ENCODE measurements at regions not wholly inside any gene's neighbourhood (a gene's known extent, or its start where the extent isn't known, plus 50 kb on each side); places are given as distances from the start of the nearest gene placed in this dataset.
A peak's percentile ranks its signal among the peaks of the same experiment; 100 is the strongest.

DNA sequence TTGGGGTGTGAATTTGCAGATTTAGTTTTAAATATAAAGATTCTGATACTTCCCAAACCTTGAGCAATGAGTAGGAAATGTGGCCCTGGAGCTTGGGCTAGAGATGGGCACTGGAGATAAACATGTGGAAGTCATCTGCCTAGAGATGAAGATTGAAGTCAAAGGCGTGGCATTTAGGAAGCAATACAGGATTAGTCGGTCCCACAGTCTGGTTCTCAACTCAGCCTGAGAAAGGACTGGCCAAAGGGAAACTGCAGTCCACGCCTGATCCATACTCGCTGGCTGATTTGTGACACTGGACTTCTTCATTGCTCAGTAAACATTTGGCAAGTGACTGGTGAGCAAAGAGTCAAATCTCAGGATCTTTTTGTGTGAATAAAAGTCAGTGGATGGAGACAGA is 268.2 kb upstream of the ATP2B1 start:
- 91 to 94% methylated on average over 4 of the region's 4 CpGs for WGBS, 2 donors
- Histone ChIP-seq H3K9me3 (ENCODE audit: control insufficient read depth, low read length) (no peaks in the 10 kb centered on the region), H3K27ac (ENCODE audit: low read depth in 1 of 2, low read length in 2 of 2) (no peak overlapping the region), H3K4me3 (ENCODE audit: low read length in 2 of 2) (no peak overlapping the region), H3K27me3 (ENCODE audit: control insufficient read depth in 1 of 2, insufficient read depth in 2 of 2, low read length in 1 of 2) (no peaks in the 10 kb centered on the region), H3K36me3 (ENCODE audit: control insufficient read depth in 1 of 2, insufficient read depth in 2 of 2, low read length in 1 of 2) (no peaks in the 10 kb centered on the region), H3K4me1 (ENCODE audit: control insufficient read depth in 1 of 2, insufficient read depth in 2 of 2, low read length in 2 of 2) (no peaks in the 10 kb centered on the region)
- intact Hi-C loops (cut with DNase I), result no loop called here
- DNase-seq, result no peak
- ATAC-seq (ENCODE audit: low FRiP score), result no peak

- no peaks in the 10 kb centered on the region for H3K4me1 ChIP-seq (ENCODE audit: control insufficient read depth in 1 of 2, insufficient read depth in 2 of 2, low read length in 2 of 2)
- H3K27me3 ChIP-seq (ENCODE audit: control insufficient read depth in 1 of 2, insufficient read depth in 2 of 2, low read length in 1 of 2), result no peaks in the 10 kb centered on the region
- intact Hi-C loops (cut with DNase I), result no loop called here
- ATAC-seq (ENCODE audit: low FRiP score), result no peak
- H3K27ac ChIP-seq (ENCODE audit: low read depth in 1 of 2, low read length in 2 of 2), result no peak overlapping the region
- 97% methylated on average over 4 of the region's 4 CpGs for WGBS, 2 donors
- no peak for DNase-seq
- no peaks in the 10 kb centered on the region for H3K9me3 ChIP-seq (ENCODE audit: control insufficient read depth, low read length)
- H3K36me3 ChIP-seq (ENCODE audit: control insufficient read depth in 1 of 2, insufficient read depth in 2 of 2, low read length in 1 of 2), result no peaks in the 10 kb centered on the region
- H3K4me3 ChIP-seq (ENCODE audit: low read length in 2 of 2), result no peak overlapping the region
Observed at GRCh38 chr12:89975574-89975973, 266.9 kb upstream of the ATP2B1 start.

DNA sequence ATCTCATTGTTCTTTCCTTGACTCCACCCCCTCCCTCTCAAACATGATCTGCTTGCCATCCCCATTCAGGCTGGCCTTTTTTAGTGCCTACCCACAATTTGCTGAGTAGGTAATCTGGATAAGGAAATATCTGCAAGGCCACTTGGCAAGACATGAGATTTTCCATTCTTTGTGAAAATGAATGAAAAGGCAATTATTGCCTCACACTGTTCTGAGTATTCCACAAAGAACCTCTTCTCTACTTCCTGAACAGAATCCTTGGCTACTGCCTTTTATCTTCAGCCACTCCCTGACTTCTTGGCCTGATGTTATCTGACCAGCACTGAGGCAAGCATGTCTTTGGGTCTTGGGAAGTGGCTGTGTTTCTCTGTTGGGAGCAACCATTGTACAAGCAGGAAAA is 263.2 kb upstream of the ATP2B1 start:
- H3K9me3 ChIP-seq (ENCODE audit: control insufficient read depth, low read length), result no peaks in the 10 kb centered on the region
- H3K4me1 ChIP-seq (ENCODE audit: control insufficient read depth in 1 of 2, insufficient read depth in 2 of 2, low read length in 2 of 2), result no peaks in the 10 kb centered on the region
- H3K36me3 ChIP-seq (ENCODE audit: control insufficient read depth in 1 of 2, insufficient read depth in 2 of 2, low read length in 1 of 2), result no peaks in the 10 kb centered on the region
- H3K4me3 ChIP-seq (ENCODE audit: low read length in 2 of 2), result no peak overlapping the region
- ATAC-seq (ENCODE audit: low FRiP score) (peak; percentile 67), DNase-seq (no peak)
- no peak overlapping the region for H3K27ac ChIP-seq (ENCODE audit: low read depth in 1 of 2, low read length in 2 of 2)
- H3K27me3 ChIP-seq (ENCODE audit: control insufficient read depth in 1 of 2, insufficient read depth in 2 of 2, low read length in 1 of 2), result no peaks in the 10 kb centered on the region
- intact Hi-C loops (cut with DNase I), result no loop called here

- H3K4me1 ChIP-seq (ENCODE audit: control insufficient read depth in 1 of 2, insufficient read depth in 2 of 2, low read length in 2 of 2), result no peaks in the 10 kb centered on the region
- no peak overlapping the region for H3K27ac ChIP-seq (ENCODE audit: low read depth in 1 of 2, low read length in 2 of 2)
- H3K4me3 ChIP-seq (ENCODE audit: low read length in 2 of 2), result no peak overlapping the region
- no peaks in the 10 kb centered on the region for H3K27me3 ChIP-seq (ENCODE audit: control insufficient read depth in 1 of 2, insufficient read depth in 2 of 2, low read length in 1 of 2)
- ATAC-seq (ENCODE audit: low FRiP score) (no peak), DNase-seq (no peak)
- WGBS, 2 donors, result 95 to 96% methylated on average over 1 of the region's 1 CpG
- no peaks in the 10 kb centered on the region for H3K9me3 ChIP-seq (ENCODE audit: control insufficient read depth, low read length)
- intact Hi-C loops (cut with DNase I), result no loop called here
- no peaks in the 10 kb centered on the region for H3K36me3 ChIP-seq (ENCODE audit: control insufficient read depth in 1 of 2, insufficient read depth in 2 of 2, low read length in 1 of 2)
Observed at GRCh38 chr12:89970722-89971121, 262.1 kb upstream of the ATP2B1 start.

- no peak for DNase-seq
- Histone ChIP-seq H3K4me3 (ENCODE audit: low read length in 2 of 2) (no peak overlapping the region), H3K9me3 (ENCODE audit: control insufficient read depth, low read length) (no peaks in the 10 kb centered on the region), H3K27ac (ENCODE audit: low read depth in 1 of 2, low read length in 2 of 2) (no peak overlapping the region), H3K27me3 (ENCODE audit: control insufficient read depth in 1 of 2, insufficient read depth in 2 of 2, low read length in 1 of 2) (no peaks in the 10 kb centered on the region), H3K4me1 (ENCODE audit: control insufficient read depth in 1 of 2, insufficient read depth in 2 of 2, low read length in 2 of 2) (no peaks in the 10 kb centered on the region), H3K36me3 (ENCODE audit: control insufficient read depth in 1 of 2, insufficient read depth in 2 of 2, low read length in 1 of 2) (no peaks in the 10 kb centered on the region)
- intact Hi-C loops (cut with DNase I), result no loop called here
- ATAC-seq (ENCODE audit: low FRiP score), result no peak
- 74 to 81% methylated on average over 4 of the region's 4 CpGs for WGBS, 2 donors
Observed at GRCh38 chr12:89969093-89969492, 260.5 kb upstream of the ATP2B1 start.

- H3K27ac ChIP-seq (ENCODE audit: low read depth in 1 of 2, low read length in 2 of 2), result no peak overlapping the region
- ATAC-seq (ENCODE audit: low FRiP score) (no peak), DNase-seq (no peak)
- no peaks in the 10 kb centered on the region for H3K4me1 ChIP-seq (ENCODE audit: control insufficient read depth in 1 of 2, insufficient read depth in 2 of 2, low read length in 2 of 2)
- intact Hi-C loops (cut with DNase I), result no loop called here
- WGBS, 2 donors, result 90 to 93% methylated on average over 6 of the region's 6 CpGs
- no peak overlapping the region for H3K4me3 ChIP-seq (ENCODE audit: low read length in 2 of 2)
- no peaks in the 10 kb centered on the region for H3K9me3 ChIP-seq (ENCODE audit: control insufficient read depth, low read length)
- no peaks in the 10 kb centered on the region for H3K36me3 ChIP-seq (ENCODE audit: control insufficient read depth in 1 of 2, insufficient read depth in 2 of 2, low read length in 1 of 2)
- H3K27me3 ChIP-seq (ENCODE audit: control insufficient read depth in 1 of 2, insufficient read depth in 2 of 2, low read length in 1 of 2), result no peaks in the 10 kb centered on the region
Observed at GRCh38 chr12:89968151-89968700, 259.6 kb upstream of the ATP2B1 start.

GRCh38 chr12:89966495-89967240 is 258.0 kb upstream of the ATP2B1 start:
- WGBS, 2 donors, result 85 to 86% methylated on average over 4 of the region's 4 CpGs
- Histone ChIP-seq H3K4me1 (ENCODE audit: control insufficient read depth in 1 of 2, insufficient read depth in 2 of 2, low read length in 2 of 2) (no peaks in the 10 kb centered on the region), H3K27ac (ENCODE audit: low read depth in 1 of 2, low read length in 2 of 2) (no peak overlapping the region), H3K36me3 (ENCODE audit: control insufficient read depth in 1 of 2, insufficient read depth in 2 of 2, low read length in 1 of 2) (no peaks in the 10 kb centered on the region), H3K4me3 (ENCODE audit: low read length in 2 of 2) (no peak overlapping the region), H3K27me3 (ENCODE audit: control insufficient read depth in 1 of 2, insufficient read depth in 2 of 2, low read length in 1 of 2) (no peaks in the 10 kb centered on the region), H3K9me3 (ENCODE audit: control insufficient read depth, low read length) (no peaks in the 10 kb centered on the region)
- DNase-seq, result no peak
- intact Hi-C loops (cut with DNase I), result no loop called here
- no peak for ATAC-seq (ENCODE audit: low FRiP score)

DNA sequence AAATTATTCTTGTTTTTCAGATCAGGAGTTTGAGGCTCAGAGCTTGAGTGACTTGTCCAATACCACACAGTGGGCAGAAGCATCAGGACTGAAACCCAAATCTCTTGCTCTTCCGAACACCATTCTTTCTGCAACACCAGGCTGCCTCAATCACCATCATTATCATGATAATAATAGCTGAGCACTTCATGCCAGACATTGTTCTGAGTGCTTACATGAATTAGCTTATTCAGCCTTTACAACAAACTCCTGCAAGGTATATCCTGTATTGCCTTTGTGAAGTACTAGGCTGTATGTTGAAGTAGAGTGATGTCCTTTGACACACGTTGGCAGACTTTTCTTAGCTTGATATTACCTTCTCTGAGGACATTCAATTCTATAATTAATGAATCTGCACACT is 257.4 kb upstream of the ATP2B1 start:
- intact Hi-C loops (cut with DNase I), result no loop called here

DNA sequence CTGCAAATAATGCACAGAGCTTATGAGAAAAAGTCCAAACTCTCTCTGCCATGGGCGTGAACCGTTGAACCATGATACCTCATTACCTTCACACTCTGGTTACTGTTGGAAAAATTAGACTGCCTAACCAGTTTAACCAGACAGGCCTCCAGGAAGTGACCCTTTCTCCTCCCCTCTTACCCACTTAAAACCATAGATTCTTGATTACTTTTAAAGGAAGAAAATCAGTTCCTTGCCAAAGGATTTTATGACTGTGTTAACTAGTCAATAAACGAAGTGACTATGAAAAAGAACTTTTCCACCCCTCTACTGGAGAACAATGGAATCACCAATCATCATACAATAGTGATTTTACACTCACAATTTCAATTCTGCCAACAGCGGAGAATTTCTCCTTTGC is 254.0 kb upstream of the ATP2B1 start:
- whole genome bisulfite sequencing, 2 donors, result 92 to 94% methylated on average over 4 of the region's 4 CpGs
- no peaks in the 10 kb centered on the region for H3K9me3 ChIP-seq (ENCODE audit: control insufficient read depth, low read length)
- H3K36me3 ChIP-seq (ENCODE audit: control insufficient read depth in 1 of 2, insufficient read depth in 2 of 2, low read length in 1 of 2), result no peaks in the 10 kb centered on the region
- H3K27me3 ChIP-seq (ENCODE audit: control insufficient read depth in 1 of 2, insufficient read depth in 2 of 2, low read length in 1 of 2), result no peaks in the 10 kb centered on the region
- H3K4me3 ChIP-seq (ENCODE audit: low read length in 2 of 2), result no peak overlapping the region
- no peaks in the 10 kb centered on the region for H3K4me1 ChIP-seq (ENCODE audit: control insufficient read depth in 1 of 2, insufficient read depth in 2 of 2, low read length in 2 of 2)
- no peak overlapping the region for H3K27ac ChIP-seq (ENCODE audit: low read depth in 1 of 2, low read length in 2 of 2)
- intact Hi-C loops (cut with DNase I), result no loop called here
- ATAC-seq (ENCODE audit: low FRiP score), result no peak
- DNase-seq, result no peak

More for the DNA sequence above, 257.4 kb upstream of the ATP2B1 start:
- H3K4me1 ChIP-seq (ENCODE audit: control insufficient read depth in 1 of 2, insufficient read depth in 2 of 2, low read length in 2 of 2), result no peaks in the 10 kb centered on the region
- 85 to 87% methylated on average over 2 of the region's 2 CpGs for WGBS, 2 donors
- DNase-seq (no peak), ATAC-seq (ENCODE audit: low FRiP score) (no peak)
- H3K36me3 ChIP-seq (ENCODE audit: control insufficient read depth in 1 of 2, insufficient read depth in 2 of 2, low read length in 1 of 2), result no peaks in the 10 kb centered on the region
- H3K27ac ChIP-seq (ENCODE audit: low read depth in 1 of 2, low read length in 2 of 2), result no peak overlapping the region
- H3K9me3 ChIP-seq (ENCODE audit: control insufficient read depth, low read length), result no peaks in the 10 kb centered on the region
- H3K27me3 ChIP-seq (ENCODE audit: control insufficient read depth in 1 of 2, insufficient read depth in 2 of 2, low read length in 1 of 2), result no peaks in the 10 kb centered on the region
- no peak overlapping the region for H3K4me3 ChIP-seq (ENCODE audit: low read length in 2 of 2)
